DOHH2 (cell line): ENCODE measurements at regions not wholly inside any gene's neighbourhood (a gene's known extent, or its start where the extent isn't known, plus 50 kb on each side); places are given as distances from the start of the nearest gene placed in this dataset.

Experiments
- H3F3A ChIP-seq: fragments of 200-600 bp; sonication (generic), shearing (Covaris generic); 2 replicates; pipeline ENCODE4 v1.6.0; 2016; ENCODE audit warnings: antibody characterized with exemption, mild to moderate bottlenecking; ENCODE audit not compliant: control insufficient read depth, insufficient read depth
- H3K27ac ChIP-seq: fragments of 200-600 bp; sonication (generic); 2 replicates; pipeline ENCODE4 v1.5.1; 2014; ENCODE audit warnings: low read depth, mild to moderate bottlenecking, low read length, moderate library complexity
- H3K27me3 ChIP-seq: fragments of 200-600 bp; sonication (generic); 2 replicates; pipeline ENCODE4 v1.6.1; 2014; ENCODE audit warnings: mild to moderate bottlenecking, low read length, mixed read lengths; ENCODE audit not compliant: control insufficient read depth
- H3K36me3 ChIP-seq: fragments of 200-600 bp; sonication (generic); 2 replicates; pipeline ENCODE4 v1.6.1; 2014; ENCODE audit warnings: mild to moderate bottlenecking, low read length, moderate library complexity, mixed read lengths; ENCODE audit not compliant: control insufficient read depth
- H3K4me1 ChIP-seq: fragments of 200-600 bp; sonication (generic); 2 replicates; pipeline ENCODE4 v1.6.1; 2014; ENCODE audit warnings: mild to moderate bottlenecking, low read length, mixed read lengths; ENCODE audit not compliant: control insufficient read depth
- H3K4me2 ChIP-seq: fragments of 200-600 bp; sonication (generic); 2 replicates; pipeline ENCODE4 v1.6.0; 2014; ENCODE audit warnings: mild to moderate bottlenecking, low read length, moderate library complexity
- H3K4me3 ChIP-seq: fragments of 200-600 bp; sonication (generic); 2 replicates; pipeline ENCODE4 v1.5.1; 2014; ENCODE audit warnings: mild to moderate bottlenecking, low read length, mixed read lengths
- H3K79me2 ChIP-seq: fragments of 200-600 bp; sonication (generic); 2 replicates; pipeline ENCODE4 v1.6.1; 2014; ENCODE audit warnings: mild to moderate bottlenecking, low read length, mixed read lengths; ENCODE audit not compliant: control insufficient read depth
- H3K9me2 ChIP-seq: fragments of 200-600 bp; sonication (generic); replicated peaks from 2 replicates; pipeline ENCODE4 v1.6.1; 2014; ENCODE audit warnings: mild to moderate bottlenecking, low read length, mixed read lengths; ENCODE audit not compliant: control insufficient read depth
- H3K9me3 ChIP-seq: fragments of 200-600 bp; sonication (generic); 2 replicates; pipeline ENCODE4 v1.6.1; 2014; ENCODE audit warnings: antibody characterized with exemption, low read length, mixed read lengths; ENCODE audit not compliant: control insufficient read depth, insufficient read depth
- H4K20me1 ChIP-seq: fragments of 200-600 bp; sonication (generic); 2 replicates; pipeline ENCODE4 v1.6.0; 2014; ENCODE audit warnings: low read depth, mild to moderate bottlenecking, antibody characterized with exemption, low read length, moderate library complexity; ENCODE audit not compliant: control insufficient read depth, insufficient read depth
- CTCF ChIP-seq: fragments of 200-600 bp; sonication (generic); IDR thresholded peaks from one replicate; pipeline ENCODE4 v1.5.1; 2014; ENCODE audit warnings: antibody characterized with exemption, mild to moderate bottlenecking, low read depth, low read length; ENCODE audit not compliant: poor library complexity, severe bottlenecking
- EZH2phosphoT487 ChIP-seq: fragments of 200-600 bp; sonication (generic); IDR thresholded peaks from 2 replicates; pipeline ENCODE4 v1.6.1; 2017; ENCODE audit warnings: borderline replicate concordance, mild to moderate bottlenecking, antibody characterized with exemption, low read length, moderate library complexity, mixed read lengths

- TF ChIP-seq EZH2phosphoT487 (no peak), CTCF (no peak)
- H3K79me2 ChIP-seq, result no peaks in the 10 kb centered on the region
These were observed 1026.4 kb upstream of the ADGRL3 start for GRCh38 chr4:60173718-60174117.

GRCh38 chr4:60175241-60175640, 1024.9 kb upstream of the ADGRL3 start:
- Histone ChIP-seq H4K20me1 (no peaks in the 10 kb centered on the region), H3K27me3 (no peaks in the 10 kb centered on the region), H3K4me2 (no peak overlapping the region), H3K27ac (no peak overlapping the region), H3K4me1 (no peaks in the 10 kb centered on the region), H3K9me2 (no peaks in the 10 kb centered on the region), H3K9me3 (no peaks in the 10 kb centered on the region), H3K36me3 (no peaks in the 10 kb centered on the region), H3F3A (no peaks in the 10 kb centered on the region), H3K79me2 (no peaks in the 10 kb centered on the region), H3K4me3 (no peak overlapping the region)
- TF ChIP-seq EZH2phosphoT487, result no peak
- TF ChIP-seq CTCF, result no peak

More at GRCh38 chr4:60173718-60174117, 1026.4 kb upstream of the ADGRL3 start:
- Histone ChIP-seq H3F3A (no peaks in the 10 kb centered on the region), H3K4me1 (no peaks in the 10 kb centered on the region), H3K27ac (no peak overlapping the region), H3K36me3 (no peaks in the 10 kb centered on the region), H3K4me2 (no peak overlapping the region), H3K9me2 (no peaks in the 10 kb centered on the region), H3K4me3 (no peak overlapping the region), H3K9me3 (no peaks in the 10 kb centered on the region), H4K20me1 (no peaks in the 10 kb centered on the region), H3K27me3 (no peaks in the 10 kb centered on the region)

GRCh38 chr4:60187428-60187827, 1012.7 kb upstream of the ADGRL3 start:
- Histone ChIP-seq H3K36me3 (no peaks in the 10 kb centered on the region), H3K79me2 (no peaks in the 10 kb centered on the region), H3K4me1 (no peaks in the 10 kb centered on the region), H3K4me2 (no peak overlapping the region), H3F3A (no peaks in the 10 kb centered on the region), H3K9me3 (no peaks in the 10 kb centered on the region), H3K27ac (no peak overlapping the region), H3K9me2 (no peaks in the 10 kb centered on the region; the same call in 1 of the 2 replicates), H3K4me3 (no peak overlapping the region), H3K27me3 (no peaks in the 10 kb centered on the region), H4K20me1 (no peaks in the 10 kb centered on the region)
- TF ChIP-seq EZH2phosphoT487 (no peak), CTCF (no peak)

- Histone ChIP-seq H3K4me1 (no peaks in the 10 kb centered on the region), H3K4me2 (no peak overlapping the region), H3K27ac (no peak overlapping the region), H3K79me2 (no peaks in the 10 kb centered on the region), H3K9me3 (no peaks in the 10 kb centered on the region), H4K20me1 (no peaks in the 10 kb centered on the region), H3F3A (no peaks in the 10 kb centered on the region), H3K4me3 (no peak overlapping the region), H3K9me2 (no peaks in the 10 kb centered on the region), H3K36me3 (no peaks in the 10 kb centered on the region), H3K27me3 (no peaks in the 10 kb centered on the region)
- TF ChIP-seq EZH2phosphoT487 (no peak), CTCF (no peak)
These were observed 1010.8 kb upstream of the ADGRL3 start for GRCh38 chr4:60189286-60189685.
